Testis (tissue), 2 donors: ENCODE measurements at regions not wholly inside any gene's neighbourhood (a gene's known extent, or its start where the extent isn't known, plus 50 kb on each side); places are given as distances from the start of the nearest gene placed in this dataset.

Experiments
- DNase-seq: peaks from one replicate; pipeline ENCODE4 v3.0.0-alpha.2; 2019
- H3K27ac ChIP-seq, 2 donors: fragments of 200-600 bp; sonication (generic); one replicate each; pipeline ENCODE4 v1.5.1; 2019
- H3K27me3 ChIP-seq: fragments of 200-600 bp; sonication (generic); one replicate; pipeline ENCODE4 v1.5.1; 2019
- H3K36me3 ChIP-seq: fragments of 200-600 bp; sonication (generic); one replicate; pipeline ENCODE4 v1.5.1; 2017; ENCODE audit warnings: low read depth; ENCODE audit errors: missing control alignments
- H3K4me1 ChIP-seq: fragments of 200-600 bp; sonication (generic); one replicate; pipeline ENCODE4 v1.5.1; 2019
- H3K4me3 ChIP-seq, 2 donors: fragments of 200-600 bp; sonication (generic); one replicate each; pipeline ENCODE4 v1.5.1; 2017 to 2019
- H3K9me3 ChIP-seq: fragments of 200-600 bp; sonication (generic); one replicate; pipeline ENCODE4 v1.5.1; 2017
- CTCF ChIP-seq, 3 experiments: fragments of 450-650 bp in 2 of 3; fragments of 200-600 bp in 1 of 3; sonication (generic) in 1 of 3; IDR thresholded peaks; one replicate each; pipeline ENCODE4 v1.5.1; 2016 to 2019; ENCODE audit warnings: antibody characterized with exemption in 3 of 3, mild to moderate bottlenecking in 2 of 3, moderate library complexity in 1 of 3
- POLR2A ChIP-seq: fragments of 450-650 bp; IDR thresholded peaks from one replicate; pipeline ENCODE4 v1.6.1; 2017; ENCODE audit warnings: antibody characterized with exemption, mild to moderate bottlenecking, moderate library complexity
- WGBS, 2 donors: methylation state at CpG; one replicate each; pipeline ENCODE4 v1.1.5; 2018; 5-methylcytosine and 5-hydroxymethylcytosine counted together
- intact Hi-C: fragments of 100-400 bp; cut with DNase I; formaldehyde crosslinking; loops from one replicate; pipeline ENCODE4 v1.15.1; 2023; ENCODE audit warnings: low total_unique reads

DNA sequence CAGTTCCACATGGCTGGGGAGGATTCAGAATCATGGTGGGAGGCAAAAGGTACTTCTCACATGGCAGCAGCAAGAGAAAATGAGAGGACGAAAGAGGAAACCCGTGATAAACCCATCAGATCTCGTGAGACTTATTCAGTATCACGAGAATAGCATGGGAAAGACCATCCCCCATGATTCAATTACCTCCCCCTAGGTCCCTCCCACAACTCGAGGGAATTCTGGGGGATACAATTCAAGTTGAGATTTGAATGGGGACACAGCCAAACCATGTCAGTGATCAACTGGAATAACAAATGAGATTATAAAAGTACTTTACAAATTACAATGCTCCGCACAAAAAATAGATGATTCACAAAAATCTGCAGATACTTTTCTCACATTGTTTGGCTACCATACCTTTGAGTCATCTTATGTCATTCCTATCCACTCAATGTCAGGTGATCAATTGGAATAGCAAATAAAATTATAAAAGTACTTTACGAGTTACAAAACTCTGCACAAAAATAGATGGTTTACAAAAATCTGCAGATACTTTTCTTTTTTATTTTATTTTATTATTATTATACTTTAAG, 338.9 kb downstream of the C12orf50 start:
- H3K27me3 ChIP-seq, result no peaks in the 10 kb centered on the region
- no peak for TF ChIP-seq POLR2A
- no peak for TF ChIP-seq CTCF (IDR thresholded peaks at IDR 0.05)

GRCh38 chr12:87689196-87689595, 340.0 kb downstream of the C12orf50 start:
- intact Hi-C loops, result no loop called here
- Histone ChIP-seq H3K27ac (no peak overlapping the region), H3K36me3 (no peaks in the 10 kb centered on the region), H3K4me1 (no peaks in the 10 kb centered on the region), H3K27me3 (no peaks in the 10 kb centered on the region), H3K9me3 (no peaks in the 10 kb centered on the region), H3K4me3 (no peak overlapping the region)
- no peak for DNase-seq
- no peak for TF ChIP-seq CTCF (IDR thresholded peaks at IDR 0.05)
- no peak for TF ChIP-seq POLR2A
- 61 to 66% methylated on average over 2 of the region's 2 CpGs for WGBS, 2 donors

More for the DNA sequence above, 338.9 kb downstream of the C12orf50 start:
- DNase-seq, result no peak
- 74 to 82% methylated on average over 7 of the region's 7 CpGs for WGBS, 2 donors
- no peak overlapping the region for H3K27ac ChIP-seq
- H3K36me3 ChIP-seq, result no peaks in the 10 kb centered on the region
- H3K4me3 ChIP-seq, result no peak overlapping the region
- H3K9me3 ChIP-seq, result no peaks in the 10 kb centered on the region
- H3K4me1 ChIP-seq, result no peaks in the 10 kb centered on the region
- intact Hi-C loops, result no loop called here

GRCh38 chr12:87687362-87687761, 341.8 kb downstream of the C12orf50 start:
- Histone ChIP-seq H3K4me3 (no peak overlapping the region), H3K9me3 (no peaks in the 10 kb centered on the region), H3K27me3 (no peaks in the 10 kb centered on the region), H3K27ac (no peak overlapping the region), H3K4me1 (no peaks in the 10 kb centered on the region), H3K36me3 (no peaks in the 10 kb centered on the region)
- intact Hi-C loops, result no loop called here
- 2 to 6% methylated on average over 6 of the region's 6 CpGs for WGBS, 2 donors
- peak; percentile 52 for DNase-seq
- TF ChIP-seq POLR2A, result no peak
- no peak for TF ChIP-seq CTCF (IDR thresholded peaks at IDR 0.05)

DNA sequence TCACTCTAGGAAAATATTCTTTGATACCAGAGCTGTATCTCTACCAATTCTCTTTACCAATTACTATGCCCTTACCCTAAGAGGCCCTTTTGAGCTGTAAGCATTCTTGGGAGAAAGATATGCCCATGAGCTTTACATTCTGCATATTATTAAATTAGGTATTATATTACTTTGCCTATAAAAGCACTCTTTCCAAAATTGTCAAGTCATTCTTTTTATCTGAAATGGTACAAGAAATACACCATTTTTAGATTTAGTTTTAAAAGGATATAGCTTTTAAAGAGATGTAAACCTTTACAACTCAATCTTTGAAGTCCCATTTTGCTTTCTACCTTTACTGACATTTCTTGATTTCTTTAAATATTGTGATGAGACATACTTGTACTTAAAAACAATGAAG, 343.5 kb downstream of the C12orf50 start:
- intact Hi-C loops, result no loop called here
- H3K4me3 ChIP-seq, result no peak overlapping the region
- H3K36me3 ChIP-seq, result no peaks in the 10 kb centered on the region
- no peaks in the 10 kb centered on the region for H3K27me3 ChIP-seq
- no peaks in the 10 kb centered on the region for H3K4me1 ChIP-seq
- H3K27ac ChIP-seq, result no peak overlapping the region
- no peak for DNase-seq
- TF ChIP-seq POLR2A, result no peak
- no peaks in the 10 kb centered on the region for H3K9me3 ChIP-seq

DNA sequence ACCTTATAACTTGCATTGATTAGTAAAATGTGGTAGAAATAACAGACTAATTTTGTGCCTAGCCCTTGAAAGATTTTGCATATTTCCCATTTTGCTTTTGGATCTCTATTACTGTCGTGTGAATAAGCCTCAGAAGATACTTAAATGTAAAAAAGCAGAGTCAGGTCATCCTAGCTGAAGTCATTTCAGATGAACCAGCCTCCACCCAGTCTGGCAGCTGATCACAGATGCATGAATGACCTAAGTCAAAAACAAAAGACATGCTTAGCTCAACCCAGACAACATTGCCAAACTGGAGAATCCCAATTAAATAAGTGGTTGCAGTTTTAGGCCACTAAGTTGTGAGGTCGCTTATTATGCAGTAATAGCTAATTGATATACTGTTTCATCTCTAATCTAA, 349.9 kb downstream of the C12orf50 start:
- H3K27me3 ChIP-seq, result no peaks in the 10 kb centered on the region
- WGBS, 2 donors, result 79% methylated on average over 2 of the region's 2 CpGs
- no peaks in the 10 kb centered on the region for H3K36me3 ChIP-seq
- no peak overlapping the region for H3K4me3 ChIP-seq
- no peak overlapping the region for H3K27ac ChIP-seq
- intact Hi-C loops, result no loop called here
- no peak for DNase-seq
- H3K4me1 ChIP-seq, result no peaks in the 10 kb centered on the region
- no peak for TF ChIP-seq CTCF (IDR thresholded peaks at IDR 0.05)
- TF ChIP-seq POLR2A, result no peak
- no peaks in the 10 kb centered on the region for H3K9me3 ChIP-seq
